GM04503 (cell line): ENCODE measurements at regions not wholly inside any gene's neighbourhood (a gene's known extent, or its start where the extent isn't known, plus 50 kb on each side); places are given as distances from the start of the nearest gene placed in this dataset.

ENCODE experiments used
- DNase-seq: peaks from one replicate; pipeline ENCODE4 v3.0.0-alpha.2; 2012; ENCODE audit warnings: low read depth

DNA sequence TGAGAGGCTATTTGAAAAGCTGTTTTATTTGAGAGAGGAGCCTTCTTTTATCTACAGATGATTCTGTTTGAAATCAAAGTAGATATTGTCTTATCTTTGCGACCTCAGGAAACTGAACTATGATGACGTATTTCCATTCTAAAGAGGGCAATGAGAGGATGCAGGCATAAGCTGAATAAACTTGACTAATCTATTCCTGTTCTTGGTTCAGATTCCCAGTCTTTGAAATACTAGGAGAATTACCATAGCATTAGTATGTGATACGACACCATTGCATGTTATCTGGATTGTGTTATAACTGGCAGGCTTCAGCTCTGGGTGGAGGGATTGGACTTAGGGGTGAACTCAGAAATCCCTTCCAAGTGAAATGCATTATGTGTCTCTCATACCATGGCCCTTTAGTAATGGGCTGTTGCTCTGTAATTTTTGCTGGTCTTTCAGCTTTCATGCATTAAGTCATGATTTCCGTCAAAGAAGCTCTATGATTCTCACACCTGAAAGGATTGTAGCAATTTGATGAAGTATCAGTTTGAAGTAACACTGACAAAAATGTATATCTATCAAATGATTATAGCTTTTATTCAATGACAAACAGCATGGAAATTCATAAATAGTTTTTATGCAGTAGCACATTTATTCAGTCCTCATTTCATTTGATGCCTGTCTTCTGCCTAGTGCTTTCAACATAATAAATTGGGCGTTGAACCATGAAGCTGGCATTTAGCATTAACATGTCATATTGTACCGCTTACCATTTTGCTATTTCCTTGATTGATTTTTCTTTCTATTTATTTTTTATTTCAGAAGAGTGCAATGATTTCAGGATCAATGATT is 138.4 kb upstream of the SPACA1 start:
- no peak for DNase-seq

DNA sequence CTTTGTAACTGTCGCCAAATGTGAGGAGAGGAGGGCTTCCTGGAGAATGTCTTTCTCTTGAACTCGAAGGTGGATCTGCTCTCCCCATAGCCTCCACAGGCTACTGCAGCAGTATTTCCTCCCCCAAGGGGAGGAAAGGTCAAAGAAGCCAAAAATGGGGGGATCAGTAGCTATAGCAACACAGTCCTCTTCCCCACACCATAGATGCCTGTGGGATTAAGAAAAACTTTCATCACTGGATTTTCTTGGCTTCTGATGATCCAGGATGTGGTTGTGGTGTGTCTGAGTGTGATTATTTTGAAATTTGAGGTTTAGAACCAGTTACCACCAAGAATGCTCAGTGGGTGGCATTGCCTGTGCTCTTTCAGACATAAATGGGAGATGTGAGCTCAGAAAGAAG is 140.1 kb upstream of the SPACA1 start:
- peak; percentile 59 for DNase-seq

DNA sequence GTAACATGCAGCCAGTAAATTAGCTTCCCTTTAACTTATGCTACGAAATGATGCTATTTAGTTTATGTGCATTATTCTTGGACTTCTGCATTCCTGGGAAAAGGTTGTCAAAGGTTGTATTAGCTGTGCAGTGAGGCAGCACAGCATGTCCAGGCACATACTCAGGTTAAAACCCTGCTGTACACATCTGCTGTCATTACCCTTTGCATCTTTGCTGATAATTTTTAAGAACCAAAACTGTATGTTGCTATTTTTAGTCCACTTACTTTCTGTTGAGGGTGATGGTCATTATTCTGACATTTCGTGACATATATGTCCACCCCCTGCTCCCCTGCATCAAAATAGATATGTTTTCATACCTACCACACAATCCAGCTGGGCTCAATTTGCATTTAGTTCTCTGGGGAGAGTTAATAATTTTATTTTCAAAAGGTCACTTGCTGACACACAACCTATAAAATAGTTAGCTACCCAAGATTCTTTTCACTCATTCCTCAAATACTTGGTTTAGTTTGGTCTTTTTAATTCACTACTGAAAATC is 142.5 kb upstream of the SPACA1 start:
- no peak for DNase-seq

DNA sequence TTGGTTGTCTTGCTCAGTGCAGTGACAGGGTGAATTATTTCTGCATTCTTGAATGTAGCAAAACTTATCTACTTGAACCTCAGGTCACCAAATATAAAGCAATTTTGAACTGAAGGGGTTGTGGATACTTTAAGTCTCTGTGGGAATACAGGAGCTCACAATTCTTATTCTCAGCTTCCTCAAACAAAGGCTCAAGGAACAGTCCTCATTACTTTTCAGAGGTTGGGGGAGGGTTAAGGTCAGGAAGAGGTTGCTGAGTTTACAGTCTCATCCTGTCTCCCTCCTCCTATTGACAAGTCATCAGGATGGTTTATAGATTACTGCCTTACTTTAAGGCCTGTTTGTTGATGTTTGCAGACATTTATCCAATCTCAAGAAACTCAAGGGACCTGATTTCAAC is 143.6 kb upstream of the SPACA1 start:
- DNase-seq = no peak

DNA sequence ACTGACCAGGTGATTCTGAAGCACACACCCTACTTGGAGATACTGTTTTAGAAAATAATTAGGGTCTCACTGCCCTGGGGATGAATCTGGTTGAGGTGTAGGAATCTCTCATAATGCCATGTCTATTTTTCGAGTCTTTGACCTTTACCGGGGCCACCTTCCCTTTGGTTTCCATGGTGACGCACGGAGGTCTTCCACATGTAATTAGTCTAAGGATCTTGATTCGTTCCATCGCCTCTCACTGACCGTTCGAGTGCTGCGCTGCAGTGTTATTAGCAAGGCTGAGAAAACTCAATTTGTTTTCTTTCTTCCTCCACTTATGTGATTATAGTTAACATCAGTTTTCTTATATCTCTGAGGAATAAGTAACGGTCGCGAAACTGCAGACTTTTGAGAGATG is 144.3 kb upstream of the SPACA1 start:
- no peak for DNase-seq

DNA sequence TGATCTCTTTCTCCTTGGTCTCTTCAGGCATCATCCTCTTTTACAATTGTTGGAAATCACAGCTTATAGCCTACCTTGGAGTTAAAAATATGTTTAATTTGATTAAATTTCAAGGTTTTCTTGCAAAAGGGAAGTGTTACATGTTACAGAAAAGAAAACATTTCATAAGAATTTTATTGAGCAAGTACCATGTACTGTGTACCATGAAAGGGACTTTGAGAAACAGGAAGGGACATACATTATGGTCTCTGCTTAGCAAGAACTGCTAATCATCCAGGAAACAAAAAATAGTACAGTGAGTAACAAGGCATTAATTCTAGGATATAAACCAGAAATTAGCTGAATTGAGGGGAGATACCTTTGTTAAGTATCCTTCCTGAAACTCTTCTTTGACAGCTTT is 145.3 kb upstream of the SPACA1 start:
- DNase-seq = no peak

DNA sequence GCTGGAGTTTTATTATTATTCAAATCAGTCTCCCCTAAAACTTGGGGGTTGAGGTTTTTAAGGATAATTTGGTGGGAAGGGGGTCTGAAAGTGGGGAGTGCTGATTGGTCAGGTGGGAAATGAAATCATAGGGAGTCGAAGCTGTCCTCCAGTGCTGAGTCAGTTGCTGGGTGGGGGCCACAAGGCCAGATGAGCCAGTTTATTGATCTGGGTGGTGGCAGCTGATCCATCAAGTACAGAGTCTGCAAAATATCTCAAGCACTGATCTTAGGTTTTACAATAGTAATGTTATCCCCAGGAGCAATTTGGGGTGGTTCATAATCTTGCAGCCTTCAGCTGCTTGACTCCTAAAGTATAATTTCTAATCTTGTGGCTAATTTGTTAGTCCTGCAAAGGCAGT is 146.0 kb upstream of the SPACA1 start:
- no peak for DNase-seq

DNA sequence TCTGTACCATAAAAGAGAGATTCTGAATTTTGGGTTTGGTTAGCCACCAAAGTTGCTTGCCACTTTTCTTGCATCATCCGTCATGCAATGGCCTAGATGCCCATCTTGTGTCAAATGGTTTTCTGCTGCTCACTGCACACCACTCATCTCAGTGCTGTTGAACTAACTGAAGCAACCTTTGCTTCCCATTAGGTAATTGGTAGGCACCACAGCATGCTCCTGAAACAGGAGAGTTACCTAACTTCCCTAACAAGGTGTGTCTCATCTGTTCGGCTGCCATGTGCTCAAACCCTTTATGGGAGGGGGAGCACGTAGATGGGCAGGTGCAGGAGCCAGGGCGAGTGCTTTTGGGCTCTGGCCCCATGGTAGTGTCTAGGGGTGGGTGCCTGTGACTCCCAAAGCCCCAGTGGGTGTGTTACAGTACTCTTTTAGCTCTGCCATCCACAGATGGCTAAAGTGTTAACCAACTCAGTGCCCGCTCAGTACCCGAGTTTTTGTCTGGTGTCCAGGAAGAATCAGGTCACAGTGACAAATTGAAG is 147.4 kb upstream of the SPACA1 start:
- no peak for DNase-seq

DNA sequence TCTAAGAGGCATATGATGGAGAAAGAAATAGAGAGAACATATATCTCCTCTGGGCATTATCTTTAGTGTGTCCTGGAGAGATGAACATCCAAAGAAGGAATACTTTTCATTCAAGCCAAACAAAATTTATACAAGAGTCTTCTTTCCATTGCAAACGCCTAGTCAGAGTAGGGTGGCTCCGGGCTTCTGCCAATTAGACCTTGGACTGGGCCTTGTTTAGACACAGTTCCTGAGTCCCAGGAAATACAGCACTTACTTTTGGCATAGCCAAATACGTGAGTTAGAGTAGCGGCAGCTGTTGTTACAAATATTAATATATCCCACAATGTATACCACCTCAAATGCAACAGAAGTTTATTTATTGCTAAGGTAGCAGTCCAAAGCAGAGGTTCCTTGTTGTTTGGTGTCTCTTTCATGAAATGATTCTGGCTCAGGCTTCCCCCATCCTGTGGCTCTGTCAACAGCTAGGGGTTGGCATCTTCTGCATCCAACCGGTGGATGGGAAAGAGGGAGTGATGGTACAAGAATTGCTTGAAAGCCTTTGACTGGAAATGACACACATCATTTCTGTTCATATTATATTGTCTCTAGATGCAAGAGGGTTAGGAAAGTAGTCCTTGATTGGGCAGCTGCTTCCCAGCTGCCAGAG is 148.0 kb upstream of the SPACA1 start:
- no peak for DNase-seq

DNA sequence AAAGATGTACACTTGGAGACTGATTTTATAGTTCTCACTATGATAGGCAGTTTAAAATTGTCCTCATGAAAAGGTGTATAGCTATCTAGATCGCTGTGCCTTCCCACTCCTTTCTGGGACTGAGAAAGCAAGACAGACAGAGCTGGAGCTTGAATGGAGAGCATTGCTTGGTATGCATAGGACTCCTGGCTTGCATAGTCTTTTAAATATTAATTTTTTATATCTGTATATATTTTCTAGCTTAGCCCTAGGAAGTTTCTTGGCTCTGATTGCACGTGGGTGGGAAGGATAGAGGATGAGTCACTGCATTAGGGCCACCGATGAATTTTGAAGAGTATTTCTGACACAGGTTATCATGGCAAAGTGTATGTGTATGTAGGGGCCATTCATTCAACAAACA is 150.0 kb upstream of the SPACA1 start:
- no peak for DNase-seq

DNA sequence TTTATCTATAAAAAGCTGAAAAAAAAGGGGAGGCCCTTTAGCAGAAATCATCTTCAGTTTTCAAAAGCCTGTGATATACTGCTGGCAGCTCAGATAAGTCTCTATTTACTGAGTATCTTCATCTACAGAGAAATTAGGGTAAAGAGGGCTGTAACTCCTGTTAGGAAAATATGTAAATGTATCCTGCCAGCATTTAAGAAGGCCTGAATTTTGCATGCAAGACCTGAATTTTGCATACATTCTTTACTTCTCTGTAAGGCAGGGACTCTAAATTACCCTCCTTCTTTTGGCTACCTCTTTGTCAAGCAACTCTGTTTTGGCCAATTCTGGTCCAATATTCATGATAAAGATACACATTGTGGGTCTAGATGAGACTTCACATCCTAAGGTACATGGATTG is 150.6 kb upstream of the SPACA1 start:
- no peak for DNase-seq

DNA sequence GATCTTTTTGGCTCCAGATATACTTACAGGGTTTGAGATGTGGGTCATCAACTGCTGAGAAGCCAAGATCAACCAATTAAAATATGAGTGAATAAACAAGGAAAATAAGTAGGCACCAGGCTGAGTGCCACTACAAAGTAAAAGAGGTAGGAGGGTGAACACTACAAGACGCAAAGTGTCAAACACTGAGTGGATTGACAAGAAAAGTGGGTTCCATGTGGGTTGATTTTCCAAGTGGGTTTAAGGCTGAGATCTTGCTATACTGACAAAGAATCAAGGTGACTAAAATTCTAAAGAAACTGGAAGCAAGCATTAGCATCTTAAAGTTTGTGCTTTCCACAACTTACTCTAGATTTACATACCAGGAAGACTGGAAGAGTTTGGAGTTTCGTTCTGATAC is 160.4 kb upstream of the SPACA1 start:
- DNase-seq = no peak

DNA sequence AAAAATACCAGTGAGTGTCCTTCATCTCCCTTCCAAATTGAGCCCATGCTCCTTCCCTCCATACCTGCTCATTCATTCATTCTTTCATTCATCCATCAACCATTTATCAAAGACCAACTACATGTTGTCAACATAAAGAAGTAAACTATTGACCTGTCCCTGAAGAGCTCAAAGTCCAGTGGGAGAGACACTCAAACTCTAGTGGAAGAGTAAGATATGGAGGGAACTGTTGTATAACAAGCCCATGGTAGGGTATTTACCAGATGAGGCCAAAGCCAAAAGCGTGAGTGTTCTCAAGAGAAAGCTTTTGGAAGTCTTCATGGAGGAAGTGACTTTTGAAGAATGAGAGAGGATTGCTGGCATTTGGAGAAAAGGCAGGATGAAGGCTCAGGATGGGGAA is 163.4 kb upstream of the SPACA1 start:
- DNase-seq = no peak

DNA sequence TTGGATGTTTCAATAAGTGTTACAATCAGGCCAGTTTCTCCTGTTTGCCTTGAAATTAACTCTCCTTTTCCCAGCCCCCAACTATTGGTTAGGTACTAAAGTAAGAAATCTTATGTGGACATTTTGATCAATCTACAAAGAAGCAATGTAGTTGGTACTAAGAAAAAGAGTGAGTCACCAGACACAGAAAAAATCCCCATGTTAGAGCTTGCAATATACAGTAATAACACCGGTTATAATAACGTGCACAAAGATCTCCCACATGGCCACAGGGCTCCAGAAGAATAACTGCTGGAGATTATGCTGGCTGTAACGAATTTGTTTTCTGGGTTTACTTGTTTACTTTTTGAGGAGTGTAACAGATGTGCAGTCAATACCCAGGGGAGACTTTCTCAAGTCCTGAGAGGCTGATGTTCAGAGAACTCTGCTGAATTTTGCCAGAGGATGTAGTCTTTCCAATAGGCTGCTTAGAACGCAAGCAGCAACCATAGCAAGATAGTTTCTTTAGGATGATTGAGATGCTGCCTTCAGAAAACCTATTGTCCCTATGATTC is 166.2 kb upstream of the SPACA1 start:
- no peak for DNase-seq

DNA sequence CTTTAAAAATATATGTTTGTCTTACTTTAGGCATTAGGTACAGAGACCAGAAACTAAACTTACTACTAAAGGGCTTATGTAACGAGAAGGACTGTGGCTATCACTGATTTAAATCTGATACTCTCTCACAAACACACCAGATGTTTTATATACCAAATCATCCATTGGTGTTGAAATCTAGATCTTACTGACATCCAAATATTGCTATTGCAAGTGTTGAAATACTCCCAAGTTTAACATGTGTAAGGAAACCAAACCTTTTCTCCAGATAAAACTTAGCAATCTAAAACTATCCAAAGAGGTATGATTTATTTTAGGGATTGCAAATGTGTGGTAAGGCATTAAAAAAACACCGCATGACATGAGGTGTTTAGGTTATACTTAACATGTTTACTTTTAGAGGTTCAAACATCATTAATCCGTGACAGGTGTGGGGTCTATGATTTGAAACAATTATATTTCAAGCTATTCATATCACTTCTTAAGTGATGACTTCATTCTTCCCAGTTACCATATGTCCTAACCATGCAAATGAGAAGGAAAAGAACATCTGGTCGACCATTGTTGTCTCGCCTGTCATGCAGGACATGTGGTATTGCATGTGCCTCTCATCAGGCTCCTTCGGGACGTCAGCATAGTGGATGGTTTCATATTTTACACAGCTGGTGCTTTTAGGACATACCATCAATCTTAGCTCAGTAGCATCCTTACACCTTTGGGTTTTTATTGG is 168.3 kb upstream of the SPACA1 start:
- DNase-seq = no peak

DNA sequence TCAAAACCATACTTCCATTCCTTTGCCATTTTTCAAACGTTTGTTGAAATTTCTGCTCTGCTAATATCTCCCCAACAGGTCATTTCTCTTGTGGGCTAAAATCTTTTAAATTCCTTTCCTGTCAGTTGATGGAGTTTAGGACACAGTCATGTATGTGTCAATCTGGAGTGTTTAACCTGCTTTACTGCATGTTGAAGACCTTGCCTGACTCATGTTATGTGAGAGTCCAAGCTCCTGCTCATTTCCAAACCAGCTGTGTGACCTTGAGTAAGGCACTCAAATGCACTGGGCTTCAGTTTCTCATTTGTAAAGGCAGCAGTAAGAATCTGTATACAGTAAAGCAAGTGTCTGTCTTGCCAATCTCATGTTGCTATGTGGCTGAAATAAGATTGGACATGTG is 171.9 kb upstream of the SPACA1 start:
- DNase-seq = no peak

DNA sequence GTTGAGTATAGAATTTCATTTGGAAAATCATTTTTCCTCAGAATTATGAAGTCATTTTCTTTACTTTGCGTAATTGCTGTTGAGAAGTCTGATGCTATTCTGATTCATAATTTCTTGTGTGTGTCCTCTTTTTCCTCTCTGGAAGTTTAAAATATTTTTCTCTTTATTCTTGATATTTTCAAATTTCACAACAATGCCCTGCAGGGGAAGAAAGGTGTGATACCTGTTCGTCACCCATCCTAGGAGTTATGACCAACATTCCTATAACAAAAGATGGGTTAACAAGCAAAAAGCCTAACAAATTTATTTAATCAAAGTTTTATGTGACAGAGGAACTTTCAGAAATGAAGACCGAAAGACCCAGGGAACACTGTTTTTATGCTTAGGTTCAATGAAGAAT is 171.5 kb upstream of the AKIRIN2 start:
- no peak for DNase-seq

DNA sequence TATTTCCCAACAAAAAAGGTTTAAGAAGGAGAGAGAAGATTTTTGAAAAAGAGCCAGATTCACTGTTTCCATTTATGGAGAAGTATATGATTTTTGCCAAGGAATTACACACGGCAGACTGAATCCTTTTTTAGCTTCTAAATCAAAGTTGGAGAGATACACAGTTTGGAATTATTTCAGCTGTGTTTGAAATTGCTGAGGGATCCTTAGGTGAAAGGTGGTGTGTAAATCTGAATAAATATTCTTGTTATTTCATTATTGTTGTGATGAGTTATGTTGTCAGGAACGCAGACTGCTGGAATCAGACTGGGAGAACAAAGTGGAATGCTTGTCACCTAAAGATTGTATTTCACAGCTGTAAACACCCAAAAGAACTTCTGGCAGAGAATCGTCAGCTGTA is 168.5 kb upstream of the AKIRIN2 start:
- no peak for DNase-seq

DNA sequence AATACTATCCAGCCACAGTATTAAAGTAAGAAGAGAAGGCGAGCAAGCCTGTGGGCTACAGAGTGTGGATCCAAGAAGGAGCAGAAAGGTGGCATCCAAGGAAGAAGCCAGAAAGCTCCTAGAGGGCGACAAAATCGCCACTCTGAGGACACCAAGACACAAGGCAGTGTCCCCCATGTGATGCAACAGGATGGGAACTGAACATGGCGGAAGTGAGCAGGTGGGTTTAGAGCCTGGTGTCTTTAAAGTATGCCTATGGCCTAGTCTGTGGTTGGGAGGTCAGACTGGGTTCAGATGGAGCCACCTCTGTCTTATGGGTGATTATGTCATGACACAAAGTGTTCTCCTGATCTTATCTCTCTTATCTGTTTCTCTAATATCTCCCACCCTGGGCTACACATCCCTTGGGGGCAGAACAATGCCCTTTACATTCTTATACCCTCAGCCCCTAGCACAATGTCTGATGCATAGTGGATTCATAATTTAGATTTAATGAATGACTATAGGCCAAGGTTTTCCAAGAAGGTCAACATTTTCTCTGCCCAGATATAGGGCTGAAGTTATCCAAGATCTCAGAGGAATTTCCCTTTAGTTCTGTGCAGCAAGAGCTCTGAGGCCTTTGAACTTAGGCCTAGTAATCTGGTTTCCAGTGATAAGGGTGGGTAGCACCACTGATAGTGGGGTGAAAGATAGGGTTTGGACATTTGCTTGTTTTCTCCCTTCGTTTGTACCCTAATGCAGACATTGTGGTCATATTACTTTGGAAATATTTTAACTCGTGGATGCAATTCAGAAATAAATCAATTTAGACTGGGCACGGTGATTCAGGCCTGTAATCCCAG is 167.3 kb upstream of the AKIRIN2 start:
- DNase-seq = no peak

DNA sequence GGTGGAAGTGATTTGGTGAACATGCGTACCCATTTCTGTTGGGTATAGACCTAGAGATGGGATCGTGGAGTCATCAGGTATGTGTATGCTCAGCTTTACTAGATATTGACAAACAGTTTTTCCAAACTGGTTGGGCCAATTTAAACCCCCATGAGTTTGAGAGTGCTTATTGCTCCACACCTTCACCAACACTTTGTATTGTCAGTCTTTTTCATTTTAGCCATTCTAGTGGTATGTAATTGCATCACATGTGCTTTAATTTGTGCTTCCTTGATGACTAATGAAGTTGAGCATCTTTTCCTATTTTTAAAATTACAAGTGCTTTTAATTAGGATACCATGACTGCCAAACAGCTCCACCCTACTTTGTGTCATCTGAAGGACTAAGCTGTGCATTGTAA is 158.9 kb upstream of the AKIRIN2 start:
- no peak for DNase-seq

DNA sequence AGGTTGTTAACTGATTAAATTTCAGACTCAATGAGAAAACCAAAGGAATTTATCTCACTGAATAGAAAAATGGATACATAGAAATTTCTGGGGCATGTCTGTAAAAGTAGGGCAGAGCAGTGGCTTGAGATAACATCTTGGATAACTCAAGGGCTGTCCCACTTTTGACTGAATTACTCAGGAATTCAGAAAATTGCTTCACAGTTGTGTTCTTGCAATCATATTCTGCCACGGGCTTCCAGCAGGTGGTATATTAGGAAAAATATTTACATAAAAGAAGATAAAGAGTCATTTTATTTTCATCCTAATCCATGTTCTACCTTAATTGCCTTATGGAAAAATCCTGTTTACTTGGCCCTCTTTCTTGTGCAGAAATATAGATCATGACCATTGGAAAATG is 156.4 kb upstream of the AKIRIN2 start:
- DNase-seq = no peak
